Subcutaneous abdominal adipose tissue (tissue), 5 donors: ENCODE measurements at regions not wholly inside any gene's neighbourhood (a gene's known extent, or its start where the extent isn't known, plus 50 kb on each side); places are given as distances from the start of the nearest gene placed in this dataset.
A peak's percentile ranks its signal among the peaks of the same experiment; 100 is the strongest.
"Not testable (repeated sequence)": the region's sequence is repeated elsewhere in the genome, so short reads cannot be mapped to it uniquely, and the experiment has no call there.

Experiments
- H3K27ac ChIP-seq: one replicate; pipeline ENCODE4 v1.7.0; 2013; ENCODE audit warnings: low read depth, mild to moderate bottlenecking, inconsistent platforms, low read length, moderate library complexity
- H3K27me3 ChIP-seq, 5 donors: one replicate each; pipeline ENCODE4 v1.7.0; 2013; ENCODE audit warnings: low read length in 5 of 5, inconsistent platforms in 1 of 5; ENCODE audit not compliant: control insufficient read depth in 5 of 5, insufficient read depth in 4 of 5
- H3K36me3 ChIP-seq, 5 donors: one replicate each; pipeline ENCODE4 v1.7.0; 2013; ENCODE audit warnings: low read length in 5 of 5; ENCODE audit not compliant: control insufficient read depth in 5 of 5, insufficient read depth in 5 of 5
- H3K4me1 ChIP-seq, 5 donors: one replicate each; pipeline ENCODE4 v1.7.0; 2013; ENCODE audit warnings: low read length in 5 of 5, mild to moderate bottlenecking in 3 of 5, moderate library complexity in 1 of 5; ENCODE audit not compliant: control insufficient read depth in 5 of 5, insufficient read depth in 5 of 5
- H3K4me3 ChIP-seq, 5 donors: one replicate each; pipeline ENCODE4 v1.7.0; 2013; ENCODE audit warnings: low read length in 5 of 5, low read depth in 1 of 5
- H3K9ac ChIP-seq, 5 donors: one replicate each; pipeline ENCODE4 v1.7.0; 2013; ENCODE audit warnings: low read length in 5 of 5, mild to moderate bottlenecking in 4 of 5, moderate library complexity in 3 of 5
- H3K9me3 ChIP-seq, 5 donors: one replicate each; pipeline ENCODE4 v1.7.0; 2013; ENCODE audit warnings: low read length in 5 of 5; ENCODE audit not compliant: control insufficient read depth in 5 of 5
- donor health status: healthy.
- donor health status: healthy.
- donor health status: healthy.
- donor health status: healthy.
- donor health status: healthy.

- H3K27ac ChIP-seq, result no peak overlapping the region
- H3K9ac ChIP-seq, result no peak overlapping the region
- peaks cover 0 to 4% (median 0%) of the 10 kb centered on the region in 5 donors for H3K27me3 ChIP-seq
- no peaks in the 10 kb centered on the region for H3K9me3 ChIP-seq
- H3K4me1 ChIP-seq, result peaks cover 0 to 19% (median 15%) of the 10 kb centered on the region in 5 donors
- H3K36me3 ChIP-seq, result no peaks in the 10 kb centered on the region
- H3K4me3 ChIP-seq, result no peak overlapping the region
Measured at GRCh38 chr9:117649126-117649525, 55.1 kb upstream of the TLR4 start.

- peaks cover 0 to 20% (median 15%) of the 10 kb centered on the region in 5 donors for H3K4me1 ChIP-seq
- H3K9ac ChIP-seq, result peak overlapping the region in 4 of 5 donors; percentile 45 to 70 (median 59)
- H3K9me3 ChIP-seq, result no peaks in the 10 kb centered on the region
- peaks cover 0 to 10% (median 4%) of the 10 kb centered on the region in 5 donors for H3K27me3 ChIP-seq
- peak overlapping the region; percentile 40 to 59 (median 58) for H3K4me3 ChIP-seq
- no peaks in the 10 kb centered on the region for H3K36me3 ChIP-seq
- H3K27ac ChIP-seq, result peak overlapping the region; percentile 52
Measured at GRCh38 chr9:117644932-117645636, 59.1 kb upstream of the TLR4 start.

GRCh38 chr9:117644133-117644931, 59.9 kb upstream of the TLR4 start:
- peak overlapping the region in 4 of 5 donors; percentile 45 to 70 (median 59) for H3K9ac ChIP-seq
- no peaks in the 10 kb centered on the region for H3K36me3 ChIP-seq
- peaks cover 0 to 20% (median 15%) of the 10 kb centered on the region in 5 donors for H3K4me1 ChIP-seq
- H3K4me3 ChIP-seq, result peak overlapping the region; percentile 40 to 59 (median 58)
- H3K27me3 ChIP-seq, result peaks cover 0 to 10% (median 4%) of the 10 kb centered on the region in 5 donors
- peak overlapping the region; percentile 52 for H3K27ac ChIP-seq
- H3K9me3 ChIP-seq, result no peaks in the 10 kb centered on the region

- Histone ChIP-seq H3K4me1 (peaks cover 0 to 20% (median 15%) of the 10 kb centered on the region in 5 donors), H3K27ac (no peak overlapping the region), H3K9me3 (no peaks in the 10 kb centered on the region), H3K36me3 (no peaks in the 10 kb centered on the region), H3K4me3 (no peak overlapping the region), H3K27me3 (peaks cover 0 to 10% (median 2%) of the 10 kb centered on the region in 5 donors), H3K9ac (no peak overlapping the region)
Measured at GRCh38 chr9:117643288-117643654, 60.9 kb upstream of the TLR4 start.

GRCh38 chr9:117642571-117643287, 61.5 kb upstream of the TLR4 start:
- not testable (repeated sequence) for H3K9me3 ChIP-seq, H3K4me3 ChIP-seq, H3K36me3 ChIP-seq, H3K9ac ChIP-seq, H3K27ac ChIP-seq
- Histone ChIP-seq H3K4me1 (peaks cover 0 to 20% (median 15%) of the 10 kb centered on the region in 5 donors), H3K27me3 (peaks cover 0 to 10% (median 0%) of the 10 kb centered on the region in 5 donors)

GRCh38 chr9:117636681-117637080, 67.5 kb upstream of the TLR4 start:
- no peaks in the 10 kb centered on the region for H3K4me1 ChIP-seq
- no peak overlapping the region for H3K4me3 ChIP-seq
- no peaks in the 10 kb centered on the region for H3K36me3 ChIP-seq
- peaks cover 0 to 5% (median 0%) of the 10 kb centered on the region in 5 donors for H3K27me3 ChIP-seq
- no peaks in the 10 kb centered on the region for H3K9me3 ChIP-seq
- H3K9ac ChIP-seq, result no peak overlapping the region
- no peak overlapping the region for H3K27ac ChIP-seq

GRCh38 chr9:117625154-117625553, 79.0 kb upstream of the TLR4 start:
- no peak overlapping the region for H3K27ac ChIP-seq
- no peaks in the 10 kb centered on the region for H3K4me1 ChIP-seq
- no peaks in the 10 kb centered on the region for H3K36me3 ChIP-seq
- no peak overlapping the region for H3K4me3 ChIP-seq
- H3K27me3 ChIP-seq, result no peaks in the 10 kb centered on the region
- H3K9me3 ChIP-seq, result peaks cover 6 to 26% (median 18%) of the 10 kb centered on the region in 5 donors
- no peak overlapping the region for H3K9ac ChIP-seq

- Histone ChIP-seq H3K36me3 (no peaks in the 10 kb centered on the region), H3K9ac (no peak overlapping the region), H3K27ac (no peak overlapping the region), H3K4me3 (peak overlapping the region in 1 of 5 donors; percentile 28), H3K27me3 (no peaks in the 10 kb centered on the region), H3K9me3 (peaks cover 6 to 27% (median 18%) of the 10 kb centered on the region in 5 donors), H3K4me1 (no peaks in the 10 kb centered on the region)
Measured at GRCh38 chr9:117624106-117624505, 80.1 kb upstream of the TLR4 start.

GRCh38 chr9:117622347-117622746, 81.9 kb upstream of the TLR4 start:
- H3K27ac ChIP-seq, result no peak overlapping the region
- peaks cover 6 to 27% (median 18%) of the 10 kb centered on the region in 5 donors for H3K9me3 ChIP-seq
- no peaks in the 10 kb centered on the region for H3K27me3 ChIP-seq
- H3K36me3 ChIP-seq, result no peaks in the 10 kb centered on the region
- no peak overlapping the region for H3K9ac ChIP-seq
- H3K4me3 ChIP-seq, result no peak overlapping the region
- H3K4me1 ChIP-seq, result no peaks in the 10 kb centered on the region
